OCI-LY7 (cell line): ENCODE measurements at regions not wholly inside any gene's neighbourhood (a gene's known extent, or its start where the extent isn't known, plus 50 kb on each side); places are given as distances from the start of the nearest gene placed in this dataset.

Experiments
- CTCF ChIP-seq: fragments of 200-600 bp; sonication (generic); conservative IDR thresholded peaks from 2 replicates; pipeline ENCODE4 v1.5.1; 2014; ENCODE audit warnings: mild to moderate bottlenecking, antibody characterized with exemption, low read length, moderate library complexity, mixed read lengths
- EZH2phosphoT487 ChIP-seq: fragments of 200-600 bp; sonication (generic); IDR thresholded peaks from 2 replicates; pipeline ENCODE4 v1.6.1; 2018; ENCODE audit warnings: low read depth, borderline replicate concordance, mild to moderate bottlenecking, mixed run types, antibody characterized with exemption, low read length, moderate library complexity, mixed read lengths

GRCh38 chr19:28583242-28583641 lies 629.7 kb downstream of the UQCRFS1 start:
- no peak for TF ChIP-seq EZH2phosphoT487
- no peak for TF ChIP-seq CTCF
